GM23248 (cell line): ENCODE measurements at regions not wholly inside any gene's neighbourhood (a gene's known extent, or its start where the extent isn't known, plus 50 kb on each side); places are given as distances from the start of the nearest gene placed in this dataset.

Source experiments
- EZH2 ChIP-seq: fragments of 200-600 bp; sonication (generic); IDR thresholded peaks from 2 replicates; pipeline ENCODE4 v1.6.1; 2018; ENCODE audit warnings: antibody characterized with exemption, mild to moderate bottlenecking; ENCODE audit not compliant: insufficient read depth, poor library complexity, severe bottlenecking
- EZH2phosphoT487 ChIP-seq: fragments of 200-600 bp; sonication (generic); IDR thresholded peaks from 2 replicates; pipeline ENCODE4 v1.6.1; 2018; ENCODE audit warnings: antibody characterized with exemption, moderate library complexity, mild to moderate bottlenecking, low read depth; ENCODE audit not compliant: insufficient read depth

DNA sequence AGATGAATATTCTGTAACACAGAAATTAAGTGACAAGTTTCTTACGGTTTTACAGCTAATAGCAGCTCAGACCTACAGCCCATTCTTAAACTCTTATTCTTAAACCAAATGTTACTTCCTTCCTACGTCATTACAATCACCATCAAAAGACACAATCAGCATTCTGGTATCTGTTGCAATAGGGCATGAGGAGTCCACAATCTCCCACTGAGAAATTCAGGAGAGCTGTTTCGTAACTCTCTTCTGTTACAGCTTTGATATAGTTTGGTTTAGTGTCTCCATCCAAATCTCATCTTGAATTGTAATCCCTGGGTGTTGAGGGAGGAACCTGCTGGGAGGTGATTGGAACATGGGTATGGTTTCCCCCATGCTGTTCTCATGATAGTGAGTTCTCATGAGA, 163.4 kb downstream of the GAS1 start:
- no peak for TF ChIP-seq EZH2
- TF ChIP-seq EZH2phosphoT487 = no peak
